Osteocyte (in vitro differentiated cells): ENCODE measurements at regions not wholly inside any gene's neighbourhood (a gene's known extent, or its start where the extent isn't known, plus 50 kb on each side); places are given as distances from the start of the nearest gene placed in this dataset.
"Not testable (repeated sequence)": the region's sequence is repeated elsewhere in the genome, so short reads cannot be mapped to it uniquely, and the experiment has no call there.

Experiments used
- DNase-seq: peaks from one replicate; pipeline ENCODE4 v3.0.0; 2021; ENCODE audit warnings: mixed read lengths; ENCODE audit not compliant: unreplicated experiment; ENCODE audit errors: extremely low spot score
- H3K27ac Mint-ChIP-seq: one replicate; pipeline ENCODE4 v1.8.0; 2021; ENCODE audit warnings: mild to moderate bottlenecking, mixed read lengths; ENCODE audit not compliant: unreplicated experiment
- H3K27me3 Mint-ChIP-seq: one replicate; pipeline ENCODE4 v1.8.0; 2021; ENCODE audit warnings: mixed read lengths; ENCODE audit not compliant: unreplicated experiment
- H3K36me3 Mint-ChIP-seq: one replicate; pipeline ENCODE4 v1.8.0; 2021; ENCODE audit warnings: mixed read lengths; ENCODE audit not compliant: unreplicated experiment
- H3K4me1 Mint-ChIP-seq: one replicate; pipeline ENCODE4 v1.8.0; 2021; ENCODE audit warnings: mixed read lengths; ENCODE audit not compliant: unreplicated experiment
- H3K4me3 Mint-ChIP-seq: one replicate; pipeline ENCODE4 v1.8.0; 2021; ENCODE audit warnings: mild to moderate bottlenecking, moderate library complexity, mixed read lengths; ENCODE audit not compliant: unreplicated experiment
- H3K9me3 Mint-ChIP-seq: one replicate; pipeline ENCODE4 v1.8.0; 2021; ENCODE audit warnings: mixed read lengths; ENCODE audit not compliant: unreplicated experiment
- TF ChIP-seq, protein P1 (sequence below): fragments of 200-600 bp; sonication (generic); IDR thresholded peaks from 2 replicates; pipeline ENCODE4 v1.5.0; 2021; ENCODE audit warnings: antibody characterized with exemption, mild to moderate bottlenecking, moderate library complexity

DNA sequence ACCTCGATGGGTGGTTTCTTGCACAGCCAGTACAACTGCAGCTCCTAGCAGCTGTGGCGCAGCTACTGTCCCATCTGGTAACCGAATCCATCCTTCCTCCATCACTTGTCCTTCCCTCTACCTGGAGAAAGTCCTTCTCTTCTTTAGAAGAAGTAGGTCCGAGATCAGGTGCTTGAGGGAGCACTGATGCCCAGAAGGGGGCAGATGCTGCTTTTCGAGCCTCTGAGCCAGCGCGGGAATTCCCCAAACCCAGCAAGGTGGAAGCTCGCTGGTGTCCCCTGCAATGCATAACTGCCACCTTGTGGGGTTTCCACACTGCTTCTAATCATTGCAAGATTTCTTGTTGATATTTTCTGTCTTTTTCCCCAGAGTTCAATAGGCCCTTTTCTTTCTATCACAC, 127.4 kb downstream of the ADRA2C start:
- not testable (repeated sequence) for H3K27ac Mint-ChIP-seq, H3K4me3 Mint-ChIP-seq, H3K9me3 Mint-ChIP-seq, H3K36me3 Mint-ChIP-seq, H3K4me1 Mint-ChIP-seq, DNase-seq
- H3K27me3 Mint-ChIP-seq, result peaks cover 32% of the 10 kb centered on the region
- TF ChIP-seq, protein P1, sequence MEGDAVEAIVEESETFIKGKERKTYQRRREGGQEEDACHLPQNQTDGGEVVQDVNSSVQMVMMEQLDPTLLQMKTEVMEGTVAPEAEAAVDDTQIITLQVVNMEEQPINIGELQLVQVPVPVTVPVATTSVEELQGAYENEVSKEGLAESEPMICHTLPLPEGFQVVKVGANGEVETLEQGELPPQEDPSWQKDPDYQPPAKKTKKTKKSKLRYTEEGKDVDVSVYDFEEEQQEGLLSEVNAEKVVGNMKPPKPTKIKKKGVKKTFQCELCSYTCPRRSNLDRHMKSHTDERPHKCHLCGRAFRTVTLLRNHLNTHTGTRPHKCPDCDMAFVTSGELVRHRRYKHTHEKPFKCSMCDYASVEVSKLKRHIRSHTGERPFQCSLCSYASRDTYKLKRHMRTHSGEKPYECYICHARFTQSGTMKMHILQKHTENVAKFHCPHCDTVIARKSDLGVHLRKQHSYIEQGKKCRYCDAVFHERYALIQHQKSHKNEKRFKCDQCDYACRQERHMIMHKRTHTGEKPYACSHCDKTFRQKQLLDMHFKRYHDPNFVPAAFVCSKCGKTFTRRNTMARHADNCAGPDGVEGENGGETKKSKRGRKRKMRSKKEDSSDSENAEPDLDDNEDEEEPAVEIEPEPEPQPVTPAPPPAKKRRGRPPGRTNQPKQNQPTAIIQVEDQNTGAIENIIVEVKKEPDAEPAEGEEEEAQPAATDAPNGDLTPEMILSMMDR, result peak; percentile 42

DNA sequence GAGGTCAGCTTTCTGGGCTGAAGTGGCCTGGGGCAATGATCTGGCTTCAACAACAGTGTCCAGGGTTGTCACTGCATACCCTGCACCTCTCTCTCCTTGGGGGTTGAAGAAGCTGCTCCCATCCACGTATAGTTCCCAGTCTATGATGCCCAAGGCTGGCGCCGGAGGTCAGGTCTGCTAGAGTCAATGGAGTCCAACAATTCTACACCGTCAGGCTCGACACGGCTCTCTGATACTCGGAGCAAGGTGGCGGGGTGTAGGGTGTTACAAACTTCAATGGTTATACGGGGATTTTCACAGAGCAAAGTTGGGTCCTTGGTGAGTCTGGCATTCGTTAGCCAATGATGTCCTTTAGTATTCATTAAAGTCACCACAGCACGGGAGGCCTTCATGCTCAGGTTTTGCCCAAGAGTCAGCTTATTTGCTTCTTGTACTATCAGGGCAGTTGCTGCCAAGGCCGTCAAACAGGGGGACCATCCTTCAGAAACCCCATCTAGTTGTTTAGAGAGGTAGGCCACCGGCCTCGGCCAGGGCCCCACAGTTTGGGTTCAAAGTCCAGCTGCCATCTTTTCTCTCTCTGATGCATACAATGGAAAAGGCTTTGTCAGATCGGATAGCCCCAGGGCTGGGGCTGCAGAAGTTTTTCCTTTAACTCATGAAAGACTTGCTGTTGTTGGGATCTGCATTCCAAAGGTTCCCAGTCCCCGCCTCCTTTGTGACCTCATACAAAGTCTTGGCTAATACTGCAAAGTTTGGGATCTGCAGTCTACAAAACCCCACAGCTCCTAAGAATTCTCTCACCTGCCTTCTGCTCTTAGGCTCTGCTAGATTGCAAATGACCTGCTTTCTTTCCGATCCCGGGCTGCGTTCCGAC, 128.1 kb downstream of the ADRA2C start:
- H3K27me3 Mint-ChIP-seq, result peaks cover 27% of the 10 kb centered on the region
- not testable (repeated sequence) for H3K36me3 Mint-ChIP-seq, H3K4me3 Mint-ChIP-seq, H3K27ac Mint-ChIP-seq, H3K4me1 Mint-ChIP-seq, DNase-seq, H3K9me3 Mint-ChIP-seq

DNA sequence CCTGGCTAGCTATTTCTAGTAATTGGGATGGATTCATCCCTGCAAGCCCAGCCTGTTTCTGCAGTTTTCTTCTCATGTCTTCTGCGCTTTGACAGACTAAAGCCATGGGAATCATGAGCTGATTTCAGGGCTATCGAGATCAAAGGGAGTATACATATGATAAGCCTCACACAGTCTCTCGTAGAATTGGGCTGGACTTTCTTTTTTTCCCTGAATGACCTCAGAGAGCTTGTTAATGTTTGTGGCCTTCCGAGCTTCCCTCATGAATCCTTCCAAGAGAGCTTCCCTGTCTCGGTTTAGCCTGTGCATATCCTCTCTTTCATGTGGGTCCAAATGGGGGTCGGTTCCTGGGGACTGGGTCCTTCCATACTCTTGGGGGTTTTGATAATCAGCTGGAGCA, 130.3 kb downstream of the ADRA2C start:
- Mint-ChIP-seq H3K27me3 (peaks cover 19% of the 10 kb centered on the region), H3K4me3 (no peak overlapping the region), H3K4me1 (no peaks in the 10 kb centered on the region), H3K9me3 (no peaks in the 10 kb centered on the region), H3K36me3 (no peaks in the 10 kb centered on the region), H3K27ac (no peak overlapping the region)
- no peak for DNase-seq
- TF ChIP-seq, protein P1, result no peak

DNA sequence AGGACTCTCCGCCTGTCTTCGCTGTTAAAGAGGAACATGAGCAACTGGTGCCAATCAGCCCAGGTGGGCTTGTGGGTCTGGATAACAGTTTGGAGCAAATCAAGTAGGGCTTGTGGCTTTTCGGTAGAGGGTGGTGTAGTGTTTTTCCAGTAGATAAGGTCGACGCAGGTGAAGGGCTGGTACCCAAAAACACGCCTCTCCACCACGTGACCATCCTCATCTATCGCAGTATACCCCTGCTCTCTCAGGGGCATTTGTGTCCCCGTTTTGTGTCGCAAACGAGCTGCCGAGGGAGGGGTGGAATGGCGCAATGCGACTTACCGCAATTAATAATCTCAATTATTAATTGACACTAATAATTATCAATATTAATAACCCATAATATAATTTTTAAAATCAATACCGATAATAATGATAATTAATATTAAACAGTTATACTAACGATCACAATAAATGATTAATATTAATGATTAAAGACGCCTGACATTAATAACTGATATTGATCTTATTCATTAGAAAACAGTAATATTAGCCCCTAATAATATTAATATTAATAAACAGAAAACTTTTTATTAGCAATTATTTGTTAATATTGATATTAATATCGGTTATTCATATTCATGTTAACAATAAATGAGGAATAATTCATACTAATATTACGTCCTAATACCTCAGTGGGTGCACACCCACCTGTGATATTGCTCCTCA, 130.8 kb downstream of the ADRA2C start:
- H3K4me3 Mint-ChIP-seq, H3K4me1 Mint-ChIP-seq, DNase-seq: not testable (repeated sequence)

DNA sequence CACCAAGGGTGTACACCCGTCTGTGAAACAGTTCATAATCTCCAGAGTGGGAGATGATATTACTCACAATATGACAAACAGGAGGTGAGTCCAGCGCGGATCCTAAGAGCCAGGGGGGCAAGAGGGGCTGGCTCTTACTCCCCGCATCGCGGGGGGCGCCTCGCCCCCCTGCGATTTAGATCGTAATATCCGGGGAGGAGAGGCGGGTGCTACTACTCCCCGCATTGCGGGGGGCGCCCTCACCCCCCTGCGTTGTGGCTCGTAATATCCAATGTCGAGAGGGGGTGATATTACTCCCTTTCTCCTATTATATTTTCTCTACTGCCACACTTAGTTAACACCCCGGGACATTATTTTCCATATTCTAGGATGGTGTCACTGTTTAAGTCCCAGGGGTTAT, 131.9 kb downstream of the ADRA2C start:
- TF ChIP-seq, protein P1, result no peak
- H3K27ac Mint-ChIP-seq, result no peak overlapping the region
- peaks cover 11% of the 10 kb centered on the region for H3K27me3 Mint-ChIP-seq

More for the DNA sequence above, 130.8 kb downstream of the ADRA2C start:
- H3K36me3 Mint-ChIP-seq, H3K9me3 Mint-ChIP-seq, H3K27ac Mint-ChIP-seq: not testable (repeated sequence)
- H3K27me3 Mint-ChIP-seq, result peaks cover 17% of the 10 kb centered on the region

DNA sequence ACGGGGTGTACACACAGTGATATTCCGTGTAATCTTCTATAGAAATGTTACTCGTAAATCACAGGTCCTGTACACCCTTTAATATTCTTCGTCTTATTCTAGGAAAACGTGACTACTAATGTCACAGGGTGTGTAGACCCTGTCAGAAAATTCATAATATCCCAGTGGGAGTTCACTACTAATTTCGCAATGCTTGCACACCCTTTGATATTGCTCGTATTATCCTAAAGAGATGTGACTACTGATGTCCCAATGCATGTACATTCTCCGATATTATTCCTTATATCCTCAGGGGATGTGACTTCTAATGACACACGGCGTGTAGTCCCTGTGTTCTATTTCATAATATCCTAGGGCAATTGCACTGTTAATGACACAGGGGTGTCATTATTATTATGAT, 132.7 kb downstream of the ADRA2C start:
- not testable (repeated sequence) for H3K27me3 Mint-ChIP-seq, H3K9me3 Mint-ChIP-seq, H3K4me3 Mint-ChIP-seq, H3K36me3 Mint-ChIP-seq, DNase-seq, H3K27ac Mint-ChIP-seq
- peaks cover 10% of the 10 kb centered on the region for H3K4me1 Mint-ChIP-seq

More for the DNA sequence above, 131.9 kb downstream of the ADRA2C start:
- no peaks in the 10 kb centered on the region for H3K9me3 Mint-ChIP-seq
- DNase-seq, result no peak
- H3K4me1 Mint-ChIP-seq, result peaks cover 2% of the 10 kb centered on the region
- no peaks in the 10 kb centered on the region for H3K36me3 Mint-ChIP-seq
- no peak overlapping the region for H3K4me3 Mint-ChIP-seq

DNA sequence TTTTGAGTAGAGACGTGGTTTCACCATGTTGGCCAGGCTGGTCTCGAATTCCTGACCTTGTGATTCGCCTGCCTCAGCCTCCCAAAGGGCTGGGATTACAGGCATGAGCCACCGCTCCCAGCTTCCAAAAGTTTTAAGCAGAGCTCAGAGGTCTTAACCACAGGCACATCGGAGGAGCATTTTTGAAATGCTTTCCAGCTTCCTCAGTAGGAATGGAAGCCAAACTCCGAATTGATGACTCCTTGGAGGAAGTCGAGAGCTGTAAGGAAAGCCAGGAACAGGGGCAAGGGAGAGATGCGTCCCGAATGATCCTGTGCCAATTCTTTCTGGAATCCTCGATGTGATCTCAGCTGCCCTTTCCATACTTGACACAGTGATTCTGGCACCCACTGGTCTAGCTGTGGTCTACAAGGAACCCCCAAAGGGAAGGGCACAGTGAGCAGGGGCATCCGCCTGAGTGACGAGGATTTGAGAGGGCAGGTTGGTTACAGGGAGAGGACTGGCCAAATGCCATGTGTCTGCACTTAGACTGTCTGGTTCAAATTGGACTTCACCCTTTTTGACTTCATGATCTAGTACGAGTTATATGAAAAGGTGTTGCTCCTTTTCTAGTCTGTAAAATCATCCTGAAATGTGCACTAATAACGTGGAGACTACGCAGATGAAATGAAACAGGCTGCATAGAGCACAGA, 138.2 kb downstream of the ADRA2C start:
- H3K4me1 Mint-ChIP-seq, result peaks cover 27% of the 10 kb centered on the region
- H3K9me3 Mint-ChIP-seq, H3K4me3 Mint-ChIP-seq: not testable (repeated sequence)

DNA sequence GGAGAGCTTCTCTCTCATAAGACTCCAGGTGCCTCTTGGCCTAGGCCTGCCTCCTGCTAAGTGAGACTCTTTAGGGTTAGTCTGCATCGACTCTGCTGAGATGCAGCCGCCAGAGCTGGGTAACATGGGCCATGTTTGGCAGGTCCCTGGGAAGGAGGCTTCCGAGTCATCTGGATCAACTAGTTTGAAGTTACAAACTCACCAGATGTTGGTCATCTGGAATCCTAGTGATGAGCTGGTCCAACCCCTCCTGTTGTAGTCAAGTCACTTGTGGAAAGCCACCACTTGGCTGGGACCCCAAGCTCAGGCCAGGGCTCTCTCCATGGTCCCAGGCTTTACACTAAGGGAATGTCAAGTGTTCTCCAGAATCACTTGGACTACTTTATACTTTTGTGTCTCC, 143.4 kb downstream of the ADRA2C start:
- H3K27ac Mint-ChIP-seq, H3K4me3 Mint-ChIP-seq, H3K9me3 Mint-ChIP-seq, DNase-seq, H3K27me3 Mint-ChIP-seq, H3K36me3 Mint-ChIP-seq: not testable (repeated sequence)
- peaks cover 38% of the 10 kb centered on the region for H3K4me1 Mint-ChIP-seq

More for the DNA sequence above, 138.2 kb downstream of the ADRA2C start:
- peak overlapping the region; percentile 33 for H3K27ac Mint-ChIP-seq
- H3K27me3 Mint-ChIP-seq, DNase-seq, H3K36me3 Mint-ChIP-seq: not testable (repeated sequence)
